RKO (cell line): ENCODE measurements at regions not wholly inside any gene's neighbourhood (a gene's known extent, or its start where the extent isn't known, plus 50 kb on each side); places are given as distances from the start of the nearest gene placed in this dataset.

Experiments
- DNase-seq: peaks from one replicate; pipeline ENCODE4 v3.0.0-alpha.2; 2016; ENCODE audit warnings: low spot score

DNA sequence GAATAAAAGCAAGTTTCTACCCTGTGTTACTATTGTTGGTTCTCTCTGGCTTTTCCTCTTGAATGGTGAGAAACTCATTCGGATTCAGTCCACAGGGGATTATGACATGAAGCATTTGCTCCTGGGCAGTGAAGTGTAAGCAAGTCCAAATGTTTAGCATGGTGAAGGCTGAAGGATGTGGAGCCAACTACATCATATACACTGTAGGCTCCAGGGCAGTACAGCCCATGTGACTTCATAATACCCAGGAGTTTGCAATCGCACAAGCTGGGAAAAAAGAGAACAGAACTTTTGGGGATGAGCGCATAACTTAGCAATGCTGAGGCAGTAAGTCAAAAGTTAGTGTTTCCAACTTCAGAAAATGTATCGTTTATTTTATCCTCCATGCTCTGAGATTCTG, 695.7 kb upstream of the POU3F3 start:
- no peak for DNase-seq

GRCh38 chr2:104163611-104164130, 690.2 kb upstream of the POU3F3 start:
- no peak for DNase-seq

GRCh38 chr2:104164721-104165252, 689.1 kb upstream of the POU3F3 start:
- DNase-seq, result no peak

GRCh38 chr2:104177179-104177578, 676.7 kb upstream of the POU3F3 start:
- DNase-seq, result no peak

DNA sequence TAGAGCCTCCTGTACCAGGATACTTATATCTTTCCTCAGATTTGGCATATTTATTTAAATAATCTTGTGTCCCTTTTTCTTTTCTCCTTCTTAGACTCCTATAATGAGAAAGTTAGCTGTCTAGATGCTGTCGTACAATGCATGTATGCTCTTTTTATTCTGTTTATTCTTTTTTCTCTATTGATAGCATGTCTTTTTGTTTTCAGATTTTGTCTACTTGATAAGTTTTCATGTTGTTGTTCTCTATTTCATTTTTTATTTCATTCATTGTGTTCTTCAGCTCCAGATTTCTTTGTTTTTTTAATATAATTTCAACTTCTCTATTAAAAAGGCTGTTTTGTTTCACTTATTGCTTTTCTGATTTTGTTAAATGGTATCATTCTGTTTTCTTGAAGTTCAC, 674.3 kb upstream of the POU3F3 start:
- no peak for DNase-seq

- no peak for DNase-seq
Measured at GRCh38 chr2:104200533-104201168, 653.3 kb upstream of the POU3F3 start.

GRCh38 chr2:104213758-104214157, 640.2 kb upstream of the POU3F3 start:
- DNase-seq, result no peak

- DNase-seq, result no peak
Measured at GRCh38 chr2:104215269-104216161, 638.4 kb upstream of the POU3F3 start.

DNA sequence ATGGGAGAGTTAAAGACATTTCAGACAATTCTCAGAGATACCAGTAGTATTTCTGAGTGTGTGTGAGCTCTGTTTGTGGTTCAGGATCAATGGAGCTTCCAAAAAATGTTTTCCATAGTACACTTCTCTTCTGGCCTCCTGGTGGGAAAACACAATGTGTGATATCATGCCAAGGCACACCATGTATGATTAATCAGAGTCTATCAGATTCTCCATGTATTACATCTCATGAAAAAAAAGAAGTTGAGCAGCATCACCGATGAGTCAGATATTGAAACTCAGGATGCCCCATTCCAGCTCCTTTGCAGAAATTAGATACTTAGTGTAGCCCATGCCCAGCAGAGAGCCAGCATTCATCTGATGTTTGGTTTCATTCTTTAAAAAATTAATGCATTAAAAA, 620.3 kb upstream of the POU3F3 start:
- DNase-seq, result no peak

- no peak for DNase-seq
Measured at GRCh38 chr2:104236491-104236890, 617.4 kb upstream of the POU3F3 start.

- DNase-seq, result no peak
Measured at GRCh38 chr2:104240984-104241383, 612.9 kb upstream of the POU3F3 start.

GRCh38 chr2:104249629-104250028, 604.3 kb upstream of the POU3F3 start:
- no peak for DNase-seq

- DNase-seq, result no peak
Measured at GRCh38 chr2:104250635-104251034, 603.3 kb upstream of the POU3F3 start.

- DNase-seq, result no peak
Measured at GRCh38 chr2:104254017-104254416, 599.9 kb upstream of the POU3F3 start.

- no peak for DNase-seq
Measured at GRCh38 chr2:104262714-104263113, 591.2 kb upstream of the POU3F3 start.

GRCh38 chr2:104279646-104280045, 574.3 kb upstream of the POU3F3 start:
- no peak for DNase-seq

DNA sequence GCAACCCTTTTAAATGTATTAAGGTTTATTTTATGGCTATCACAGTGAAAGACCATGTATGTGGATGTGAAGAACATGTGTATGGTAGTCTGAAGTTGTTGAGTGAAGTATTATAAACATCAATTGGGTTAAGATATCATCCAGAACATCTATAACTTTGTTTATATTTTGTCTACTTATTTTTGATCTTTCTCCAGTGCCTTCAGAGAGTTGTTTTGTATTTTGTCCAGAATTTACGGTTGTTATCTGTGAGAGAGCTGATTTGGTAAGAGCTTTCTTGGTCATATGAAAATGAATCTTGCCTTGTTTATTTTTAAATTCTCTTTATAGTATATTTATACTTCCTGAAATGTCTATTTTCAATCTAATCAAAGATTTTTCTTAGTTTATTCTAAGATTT, 573.7 kb upstream of the POU3F3 start:
- DNase-seq, result no peak

DNA sequence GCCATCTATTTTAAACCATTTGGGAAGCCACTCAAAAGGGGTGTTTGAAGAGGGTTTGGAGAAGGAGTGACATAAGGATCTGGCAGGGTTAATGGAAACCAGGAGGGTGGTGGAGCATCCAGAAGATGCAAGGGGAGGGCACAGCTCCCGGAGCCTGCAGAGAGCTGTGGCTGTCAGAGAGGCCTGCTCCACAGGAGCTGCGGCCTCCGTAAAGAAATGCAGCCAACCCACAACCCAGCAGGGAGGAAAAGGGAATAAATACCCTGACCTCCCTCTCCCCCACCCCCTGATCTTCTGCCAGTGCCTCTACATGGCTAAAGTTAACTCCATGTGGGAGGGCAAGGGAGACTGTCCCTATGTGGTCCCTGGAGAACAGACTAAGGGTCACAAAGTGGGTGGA, 567.1 kb upstream of the POU3F3 start:
- DNase-seq, result no peak

- no peak for DNase-seq
Measured at GRCh38 chr2:104289651-104290565, 564.0 kb upstream of the POU3F3 start.

DNA sequence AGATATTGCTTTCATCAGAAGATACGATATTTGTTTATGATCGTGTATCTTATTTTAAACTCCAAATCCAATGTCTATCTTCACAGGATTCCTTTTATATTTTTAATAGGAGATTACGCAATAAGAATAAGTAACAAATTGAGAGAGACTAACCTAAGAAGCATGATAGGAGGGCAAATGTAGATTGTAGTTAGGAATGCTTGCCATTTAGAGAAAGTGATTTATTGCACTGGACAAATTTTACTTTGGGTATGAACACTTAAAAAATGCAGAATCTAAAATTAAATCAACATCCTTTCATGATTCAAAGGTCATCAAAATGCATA, 563.4 kb upstream of the POU3F3 start:
- no peak for DNase-seq

DNA sequence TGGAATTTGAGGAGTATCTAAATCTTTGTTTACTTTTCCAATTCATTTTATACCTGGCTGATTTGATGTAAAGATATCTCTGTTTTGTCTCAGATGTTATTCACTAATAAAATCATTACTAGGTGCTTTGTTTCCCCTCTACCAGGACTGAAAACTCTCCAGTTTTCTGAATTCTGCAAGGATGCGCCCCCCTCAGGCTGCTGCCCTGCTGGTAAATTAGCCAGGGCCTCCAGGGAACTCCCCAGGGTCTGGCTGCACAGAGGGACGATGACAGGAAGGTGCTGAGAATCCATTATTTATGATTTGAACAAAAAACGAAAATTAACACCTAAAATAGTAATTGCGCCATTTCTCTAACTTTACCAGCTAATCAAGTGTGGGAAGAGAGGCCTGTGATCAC, 541.2 kb upstream of the POU3F3 start:
- no peak for DNase-seq

DNA sequence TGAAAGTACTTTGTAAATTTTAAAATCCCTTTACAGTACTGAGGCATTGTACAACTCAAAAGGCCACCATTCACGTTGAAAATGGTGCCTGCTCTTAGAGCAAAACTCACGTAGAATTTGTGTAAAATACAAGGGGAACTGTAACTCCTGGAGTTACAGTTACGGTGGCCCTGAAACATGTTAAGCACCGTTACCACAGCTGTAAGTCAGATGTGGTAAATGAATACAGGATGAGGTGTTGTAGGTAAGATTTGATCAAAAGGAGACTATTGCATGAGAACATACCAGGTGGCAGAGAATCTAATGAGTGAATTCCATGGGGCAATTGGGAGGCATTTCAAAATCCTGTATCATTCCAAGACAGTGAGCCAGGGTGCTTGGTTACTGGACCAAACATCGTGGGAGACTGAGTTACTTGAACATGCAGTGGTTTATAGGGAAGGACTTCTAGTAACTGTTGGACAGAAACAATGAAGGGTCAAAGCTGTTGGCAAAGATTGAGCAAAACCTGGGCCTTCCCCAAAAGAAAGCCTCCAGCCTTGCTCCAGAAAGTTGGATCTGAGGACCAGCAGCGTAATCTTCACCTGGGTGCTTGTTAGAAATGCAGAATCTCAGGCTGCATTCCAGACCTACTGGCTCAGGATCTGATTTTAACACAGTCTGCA, 535.8 kb upstream of the POU3F3 start:
- no peak for DNase-seq
